Sciatic nerve (tissue), 2 donors: ENCODE measurements at regions not wholly inside any gene's neighbourhood (a gene's known extent, or its start where the extent isn't known, plus 50 kb on each side); places are given as distances from the start of the nearest gene placed in this dataset.
A peak's percentile ranks its signal among the peaks of the same experiment; 100 is the strongest.

Experiments used
- ATAC-seq: fragments of 200-7000 bp; cut with Tn5 transposase; one replicate; pipeline ENCODE4 v1.9.1; 2020; ENCODE audit warnings: mild to moderate bottlenecking, moderate library complexity
- DNase-seq: peaks from one replicate; pipeline ENCODE4 v3.0.0-alpha.2; 2020; ENCODE audit warnings: low spot score
- intact Hi-C: fragments of 100-400 bp; cut with DNase I; formaldehyde crosslinking; loops from one replicate; pipeline ENCODE4 v1.14.2; 2022
- donor health status: DM: no; HTN: no; CAD: no.
- donor health status: DM: no; HTN: no; CAD: no.

DNA sequence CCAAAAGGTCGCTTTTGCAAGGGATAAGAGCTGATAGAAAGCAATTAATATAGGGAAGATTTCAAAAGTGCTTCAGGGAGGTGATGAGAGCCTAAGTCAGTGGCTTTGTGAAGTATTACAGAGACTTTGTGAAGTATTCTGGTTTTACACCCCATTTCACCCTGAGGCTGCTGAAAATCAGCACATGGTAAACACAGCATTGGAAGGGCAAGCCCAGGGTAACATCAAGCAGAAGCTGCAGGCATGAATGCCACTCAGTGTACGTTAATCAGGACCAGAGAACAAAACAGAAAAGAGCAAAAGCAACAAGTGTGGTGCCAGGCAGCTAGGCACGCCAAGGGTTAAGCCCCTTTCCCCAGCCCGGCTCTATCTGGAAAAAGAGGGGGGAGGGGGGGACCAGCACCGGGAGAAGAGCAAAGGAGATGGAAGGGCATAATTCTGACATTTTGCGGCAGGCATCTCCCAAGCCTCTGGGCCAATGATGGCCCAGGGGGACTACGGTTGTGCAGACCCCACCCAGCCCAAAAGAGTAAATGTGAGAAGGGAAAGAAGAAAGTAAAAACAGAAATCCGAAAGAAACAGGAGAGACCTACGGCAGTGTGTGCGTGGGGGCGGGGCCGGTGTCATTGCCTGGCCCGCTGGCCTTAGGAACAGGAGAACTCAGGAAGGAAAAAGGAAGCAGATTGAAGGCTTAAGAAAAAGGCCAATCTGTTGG, 58.9 kb downstream of the DHRS2 start:
- intact Hi-C loops: no loop called here
- DNase-seq: no peak
- ATAC-seq: peak; percentile 71

DNA sequence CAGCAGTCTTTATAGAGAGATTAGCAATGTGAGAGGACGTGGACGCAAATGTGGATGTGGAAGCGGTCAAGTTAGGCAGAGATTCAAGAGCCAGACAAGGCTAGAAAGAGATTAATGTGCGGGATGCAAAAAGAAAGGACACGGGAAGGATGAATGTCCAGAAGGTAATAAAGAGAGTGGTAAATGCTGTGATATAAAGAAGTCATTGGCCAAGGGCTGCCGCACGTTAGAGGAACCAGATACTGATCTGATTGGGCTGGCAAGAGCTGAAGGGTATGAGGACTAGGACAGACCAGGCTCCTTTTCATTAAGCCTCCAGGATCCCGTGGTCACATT, 59.5 kb downstream of the DHRS2 start:
- intact Hi-C loops: no loop called here
- DNase-seq: no peak
- ATAC-seq: no peak

DNA sequence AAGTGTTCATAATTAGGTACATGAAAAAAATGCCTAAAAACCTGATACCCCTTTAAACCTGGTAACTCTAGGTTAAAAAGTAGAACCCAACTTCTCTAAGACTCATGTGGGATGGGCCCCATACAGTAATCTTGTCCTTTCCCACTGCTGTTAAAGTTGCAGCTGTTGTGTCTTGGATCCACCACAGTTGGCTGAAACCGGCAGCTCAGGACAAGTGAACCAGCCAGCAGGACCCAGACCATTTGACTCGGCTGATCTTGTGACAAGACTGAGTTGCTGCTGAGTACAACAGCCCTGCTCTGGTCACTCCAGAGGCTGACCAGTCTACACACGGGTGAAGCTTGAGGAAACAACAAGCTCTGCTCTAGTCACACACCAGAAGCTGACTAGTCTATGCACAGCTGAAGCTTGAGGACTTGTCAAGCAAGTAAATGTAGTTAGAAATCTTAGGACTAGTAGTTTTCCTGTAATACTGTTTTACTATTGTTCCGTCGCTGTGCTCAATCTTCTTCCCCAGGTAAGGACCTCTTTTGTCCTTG, 60.6 kb downstream of the DHRS2 start:
- intact Hi-C loops: no loop called here
- ATAC-seq: no peak
- no peak for DNase-seq

DNA sequence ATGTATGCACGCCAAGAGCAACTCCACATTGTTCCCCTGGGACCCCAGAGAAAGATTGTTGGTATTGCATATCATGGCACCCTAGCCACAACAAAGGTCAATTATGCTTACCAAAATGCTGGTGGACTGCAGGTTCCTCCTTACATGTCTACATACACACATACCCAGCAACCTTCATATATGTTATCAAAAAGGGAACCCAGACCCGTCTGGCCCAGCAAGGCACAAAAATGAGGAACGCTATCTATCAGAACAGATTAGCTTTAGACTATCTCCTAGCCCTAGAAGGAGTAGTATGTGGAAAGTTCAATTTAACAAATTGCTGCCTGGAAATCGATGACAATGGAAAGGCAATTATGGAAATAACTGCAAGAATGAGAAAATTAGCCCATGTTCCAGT, 61.5 kb downstream of the DHRS2 start:
- no peak for DNase-seq
- ATAC-seq: no peak
- intact Hi-C loops: no loop called here

DNA sequence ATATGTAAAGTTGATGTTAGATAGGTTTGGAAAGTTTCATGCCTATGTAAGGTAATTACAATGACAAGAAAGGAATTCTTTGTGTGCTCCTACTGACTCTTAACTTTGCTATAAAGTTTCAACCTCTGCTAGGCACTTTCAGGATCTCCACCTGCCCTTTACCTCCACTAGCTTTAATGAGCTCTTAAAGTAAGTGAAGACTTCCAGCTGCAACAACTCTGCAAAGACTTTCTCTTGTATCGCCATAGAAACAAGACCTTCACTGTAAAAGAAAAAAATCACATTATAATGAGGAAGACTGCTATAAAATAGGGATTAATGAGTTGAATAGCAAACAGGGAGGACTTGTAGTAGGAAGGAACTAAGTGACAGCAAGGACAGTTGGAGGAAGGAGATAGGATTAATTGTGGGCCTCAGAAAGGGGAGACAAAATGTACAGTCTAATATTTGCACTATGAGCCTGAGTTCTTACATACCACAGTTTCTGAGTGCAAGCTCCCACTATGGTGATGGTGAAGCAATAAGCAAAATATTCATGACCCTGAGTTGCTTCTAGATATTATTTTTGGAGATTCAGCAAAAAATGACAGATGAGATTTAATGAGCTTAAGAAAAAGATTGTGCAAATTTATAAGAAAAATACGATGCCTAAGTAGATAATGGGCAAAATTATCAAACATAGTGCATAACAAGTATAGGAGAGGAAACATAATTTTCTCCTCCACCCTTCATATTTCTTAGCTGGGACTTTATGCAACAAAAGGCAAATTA, 66.7 kb downstream of the DHRS2 start:
- no peak for ATAC-seq
- DNase-seq: no peak
- intact Hi-C loops: no loop called here

DNA sequence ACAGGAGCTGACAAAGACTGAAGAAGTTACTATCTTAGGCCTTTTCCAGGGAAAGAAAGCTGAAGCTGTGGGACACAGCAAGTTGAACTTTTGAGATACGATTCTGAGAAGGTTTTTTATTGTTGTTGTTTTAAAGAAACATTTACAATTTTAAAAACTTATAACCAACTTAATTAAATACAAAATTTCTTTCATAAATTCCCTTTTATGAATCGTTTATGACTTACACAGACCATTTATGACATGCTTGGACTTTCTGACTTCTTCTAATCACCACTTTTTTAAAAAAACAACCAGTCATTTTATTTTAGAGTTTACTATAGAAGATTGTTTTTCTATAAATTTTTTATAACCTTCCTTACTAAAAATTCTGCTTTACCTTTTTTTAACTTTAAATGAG, 68.7 kb downstream of the DHRS2 start:
- ATAC-seq: no peak
- intact Hi-C loops: no loop called here
- no peak for DNase-seq

DNA sequence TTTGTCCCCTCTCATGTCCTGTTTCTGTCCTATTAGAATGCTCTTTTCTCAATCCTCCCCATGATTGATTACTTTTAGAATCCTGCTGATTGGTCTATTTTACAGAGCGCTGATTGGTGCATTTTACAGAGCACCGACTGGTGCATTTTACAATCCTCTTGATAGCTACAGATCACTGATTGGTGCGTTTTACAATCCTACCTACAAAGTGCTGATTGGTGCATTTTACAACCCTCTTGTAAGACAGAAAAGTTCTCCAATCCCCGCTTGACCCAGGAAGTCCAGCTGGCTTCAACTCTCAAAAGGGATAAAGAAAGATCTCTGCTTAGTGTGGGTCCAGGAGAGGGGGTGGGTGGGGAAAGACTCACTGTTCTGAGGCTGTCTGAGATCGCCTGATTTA, 71.3 kb downstream of the DHRS2 start:
- ATAC-seq (no peak), DNase-seq (no peak)
- intact Hi-C loops: no loop called here

DNA sequence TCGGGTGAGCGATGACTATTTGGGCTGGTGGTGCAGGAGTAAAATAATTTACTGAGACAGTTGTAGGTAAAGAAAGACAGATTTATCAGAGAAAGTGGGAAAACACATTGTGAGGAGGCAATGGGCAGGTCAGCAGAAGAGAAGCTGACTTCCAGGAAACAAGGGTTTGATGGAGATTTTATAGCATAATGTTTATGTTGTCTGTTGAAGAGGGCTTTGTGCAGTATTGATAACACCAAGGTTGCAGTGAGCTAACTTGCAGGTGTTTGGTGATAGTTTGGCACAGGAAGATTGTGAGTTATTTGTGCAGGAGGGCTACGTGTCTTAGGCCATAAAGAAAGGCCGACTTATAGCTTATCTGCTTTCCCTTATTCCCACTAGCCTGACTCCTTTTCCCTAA, 72.2 kb downstream of the DHRS2 start:
- DNase-seq: no peak
- intact Hi-C loops: no loop called here
- ATAC-seq: no peak

DNA sequence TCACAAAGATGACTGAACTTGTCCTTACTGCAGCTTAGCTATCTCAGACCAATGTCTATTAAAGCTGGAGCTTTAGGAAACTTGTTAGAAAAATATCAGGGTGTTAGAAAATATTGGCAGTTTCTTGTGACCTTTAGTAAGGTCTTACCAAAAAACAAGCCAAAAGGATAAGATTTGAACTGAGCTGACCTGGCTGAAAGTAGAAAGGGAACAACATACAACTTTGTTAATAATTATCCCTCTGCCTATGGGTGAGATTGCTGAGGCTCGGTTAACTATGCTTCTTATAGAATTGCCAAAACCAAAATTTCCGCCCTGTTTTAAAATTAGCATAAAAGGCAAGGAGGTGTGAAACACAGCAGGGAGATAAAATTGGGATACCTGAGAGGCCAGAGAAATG, 73.8 kb downstream of the DHRS2 start:
- no peak for DNase-seq
- no peak for ATAC-seq
- intact Hi-C loops: no loop called here

DNA sequence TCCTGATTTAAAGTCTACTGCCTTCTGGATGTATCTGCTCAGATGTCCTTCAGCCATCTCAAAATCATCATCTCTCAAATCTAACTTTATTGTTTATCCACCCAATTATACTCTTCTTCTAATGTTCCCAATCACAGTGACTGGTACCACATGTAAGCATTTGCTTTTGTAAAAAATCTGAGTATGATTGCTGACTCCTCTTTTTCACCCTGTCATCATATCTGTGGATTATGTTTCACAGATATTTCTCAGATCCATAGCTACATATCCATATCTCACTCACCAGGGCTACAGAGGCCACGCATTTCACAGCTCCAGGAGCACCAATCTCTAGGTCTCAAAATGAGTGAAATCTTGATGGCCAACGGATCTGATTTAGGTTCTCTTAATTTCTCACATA, 76.1 kb downstream of the DHRS2 start:
- intact Hi-C loops: no loop called here
- no peak for ATAC-seq
- DNase-seq: no peak

DNA sequence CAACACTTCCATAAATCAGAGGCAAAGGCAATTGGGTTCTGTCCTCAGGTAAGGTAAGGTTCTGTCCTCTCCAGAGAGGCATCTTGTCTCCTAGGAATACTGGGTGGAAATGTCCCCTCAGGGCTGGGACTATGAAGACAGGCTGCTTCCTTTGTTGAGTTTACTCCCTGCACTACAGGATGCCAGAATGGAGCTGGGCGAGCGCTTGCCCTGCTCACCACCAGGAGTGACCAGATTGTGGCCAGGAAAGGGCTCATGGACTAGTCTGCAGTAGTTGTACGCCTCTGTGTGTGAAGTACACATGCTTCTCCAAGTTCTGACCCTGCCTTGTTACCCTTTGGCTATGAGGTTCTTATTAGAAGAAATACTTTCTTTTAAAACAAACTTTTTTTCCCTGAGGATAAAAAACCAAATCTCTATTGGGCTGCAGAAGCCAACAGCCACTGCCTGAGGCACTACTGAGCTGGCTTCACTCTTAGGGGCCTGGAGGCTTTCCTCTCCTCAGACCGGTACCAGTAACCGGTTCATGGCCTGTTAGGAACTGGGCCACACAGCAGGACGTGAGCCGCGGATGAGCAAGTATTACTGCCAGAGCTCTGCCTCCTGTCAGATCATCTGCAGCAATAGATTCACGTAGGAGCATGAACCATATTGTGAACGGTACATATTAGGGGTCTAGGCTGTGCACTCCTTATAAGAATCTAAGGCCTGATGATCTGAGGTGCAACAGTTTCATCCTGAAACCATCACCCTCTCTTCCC, 83.2 kb downstream of the DHRS2 start:
- no peak for ATAC-seq
- intact Hi-C loops: no loop called here

DNA sequence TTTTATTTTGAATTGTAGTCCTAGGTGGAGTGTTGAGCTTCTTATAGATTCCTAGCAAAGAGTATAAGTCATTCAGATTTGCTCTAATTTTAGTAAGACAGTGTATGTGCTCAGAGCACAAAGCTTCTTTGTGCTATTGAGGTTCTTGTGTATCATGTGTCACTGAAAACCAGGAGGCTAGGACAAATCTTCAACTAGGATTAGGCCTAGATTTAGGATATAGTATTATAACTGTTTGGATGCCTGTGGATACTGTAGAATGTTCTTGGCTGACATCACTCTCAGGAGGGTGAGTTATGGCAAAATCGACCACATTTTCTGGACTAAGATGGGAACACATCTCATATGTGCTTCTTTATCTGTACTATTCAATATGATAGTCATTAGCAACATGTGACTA, 86.5 kb downstream of the DHRS2 start:
- DNase-seq (no peak), ATAC-seq (no peak)
- intact Hi-C loops: no loop called here

More for the DNA sequence above, 83.2 kb downstream of the DHRS2 start:
- no peak for DNase-seq

DNA sequence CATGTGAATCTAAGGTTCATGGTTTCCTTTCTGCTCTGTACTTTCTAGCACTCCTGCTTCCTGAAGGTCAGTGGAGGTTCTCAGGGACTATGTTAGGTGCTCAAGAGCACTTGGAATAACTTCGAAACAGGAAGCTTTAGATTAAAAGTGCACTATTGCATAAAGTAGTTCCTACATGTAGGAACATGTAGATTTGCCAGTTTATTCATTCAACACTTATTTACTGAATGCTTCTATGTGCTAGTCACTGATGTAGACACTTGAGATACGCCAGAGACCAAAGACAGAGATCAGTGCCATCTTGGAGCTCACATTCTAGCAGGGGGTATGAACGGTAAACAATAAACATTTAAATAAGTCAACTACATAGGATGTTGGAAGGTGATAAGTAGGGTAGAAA, 87.7 kb downstream of the DHRS2 start:
- DNase-seq (no peak), ATAC-seq (no peak)
- intact Hi-C loops: no loop called here

DNA sequence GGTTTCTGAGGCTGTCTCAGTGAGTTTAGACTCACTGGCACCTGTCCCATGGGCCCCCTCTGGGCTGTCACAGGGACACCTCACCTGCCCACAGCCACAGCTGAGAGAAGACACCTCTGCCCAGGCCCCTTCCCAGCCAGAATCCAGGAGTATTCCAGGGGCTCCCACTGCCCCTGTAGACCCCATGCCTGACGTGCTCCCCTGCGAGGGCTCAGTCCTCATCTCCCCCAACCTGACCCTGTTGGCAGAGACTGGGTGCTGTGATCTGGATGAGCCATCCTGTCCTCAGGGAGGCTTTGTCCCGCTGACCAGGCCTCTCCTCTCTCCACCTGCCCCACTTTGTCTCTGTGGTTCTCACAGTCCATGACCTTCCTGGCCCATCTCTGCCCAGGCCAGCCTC, 89.4 kb downstream of the DHRS2 start:
- intact Hi-C loops: no loop called here

DNA sequence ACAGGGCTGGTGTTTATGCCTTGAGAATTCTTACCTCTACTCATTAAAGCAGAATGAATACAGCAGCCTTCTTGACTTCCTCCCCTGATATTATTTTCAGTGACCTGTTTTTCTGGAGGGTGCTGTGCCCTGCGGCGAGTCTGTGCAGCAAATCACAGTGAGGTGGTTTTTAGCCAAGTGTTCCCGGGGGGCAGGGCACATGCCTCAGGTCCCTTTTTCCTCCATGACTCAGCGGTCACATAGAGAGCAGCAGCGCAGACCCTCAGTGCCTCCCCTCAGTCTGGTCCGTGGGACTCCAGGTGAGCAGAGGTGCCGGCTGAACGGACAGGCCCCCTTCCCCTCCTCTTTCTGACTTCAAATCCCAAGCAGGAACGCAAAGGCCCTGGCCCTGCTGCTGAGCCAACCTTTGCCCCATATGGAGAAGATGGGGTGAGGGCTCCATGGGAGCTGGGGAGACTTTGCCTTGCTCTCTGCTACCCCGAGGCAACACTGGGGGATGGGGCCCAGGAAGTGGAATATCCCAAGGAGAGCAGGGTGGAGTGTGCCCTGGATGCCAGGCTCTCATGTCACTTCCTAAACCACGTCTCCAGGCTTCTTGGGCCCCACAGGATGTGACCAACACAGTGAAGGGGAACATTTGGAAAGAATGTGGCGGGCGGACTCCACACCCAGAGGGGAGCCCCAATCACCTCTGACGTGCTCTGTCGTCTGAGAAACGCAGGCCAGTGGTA, 90.0 kb downstream of the DHRS2 start:
- no peak for DNase-seq
- no peak for ATAC-seq
- intact Hi-C loops: no loop called here

More for the DNA sequence above, 89.4 kb downstream of the DHRS2 start:
- ATAC-seq (no peak), DNase-seq (no peak)

DNA sequence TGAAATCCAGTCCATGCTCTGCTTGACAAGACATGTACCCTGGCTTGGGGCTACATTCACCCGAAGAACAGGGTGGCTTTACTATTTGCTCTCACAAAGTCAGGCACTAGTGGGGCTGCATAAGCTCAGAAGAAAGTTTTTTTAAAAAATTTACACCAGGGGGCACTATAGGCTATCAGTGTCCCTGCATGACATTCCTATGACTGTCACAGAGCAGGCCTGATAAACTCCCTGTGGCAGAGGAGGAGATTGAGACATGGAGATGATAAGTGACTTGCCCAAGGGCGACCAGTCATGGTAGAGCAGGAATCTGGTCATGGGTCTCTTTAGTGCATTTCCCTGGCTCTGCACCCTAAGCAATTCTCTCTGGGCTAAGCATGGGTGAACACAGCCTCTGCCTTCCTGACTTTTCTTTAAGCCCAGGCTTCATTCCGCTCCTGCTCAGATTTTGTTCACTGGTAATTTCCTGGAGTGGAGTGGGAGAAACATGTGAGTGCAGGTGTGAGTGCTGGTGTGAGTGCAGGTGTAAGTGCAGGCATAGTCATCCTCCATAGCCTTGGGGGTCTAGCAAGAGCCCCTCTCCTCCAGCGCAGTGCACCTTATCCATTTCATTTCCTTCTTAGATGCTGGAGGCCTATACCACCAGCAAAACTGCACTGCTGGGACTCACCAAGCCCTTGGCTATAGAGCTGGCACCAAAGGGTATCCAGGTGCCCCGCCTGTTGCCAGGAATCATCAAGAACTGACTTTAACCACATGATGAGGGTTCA, 91.6 kb downstream of the DHRS2 start:
- DNase-seq (no peak), ATAC-seq (no peak)
- intact Hi-C loops: no loop called here

DNA sequence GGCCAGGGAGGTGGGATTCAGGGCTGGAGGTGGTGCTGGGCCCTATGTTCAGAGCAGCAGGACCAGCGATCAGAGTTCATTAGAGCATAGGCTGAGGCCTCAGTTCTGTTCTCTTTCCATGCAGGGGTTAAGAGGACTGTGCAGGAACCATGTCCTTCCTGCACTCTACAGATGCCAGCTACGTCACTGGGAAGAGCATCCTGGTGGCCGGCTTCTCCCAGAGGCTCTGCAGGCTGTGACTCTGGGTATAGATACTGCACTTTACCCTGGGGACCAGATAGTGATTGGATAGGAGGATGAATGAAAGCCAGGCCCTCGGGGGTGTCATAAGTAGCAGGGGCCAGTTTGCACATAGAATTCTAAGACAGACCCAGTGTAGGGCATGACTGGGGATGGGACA, 92.6 kb downstream of the DHRS2 start:
- no peak for DNase-seq
- no peak for ATAC-seq
- intact Hi-C loops: no loop called here

DNA sequence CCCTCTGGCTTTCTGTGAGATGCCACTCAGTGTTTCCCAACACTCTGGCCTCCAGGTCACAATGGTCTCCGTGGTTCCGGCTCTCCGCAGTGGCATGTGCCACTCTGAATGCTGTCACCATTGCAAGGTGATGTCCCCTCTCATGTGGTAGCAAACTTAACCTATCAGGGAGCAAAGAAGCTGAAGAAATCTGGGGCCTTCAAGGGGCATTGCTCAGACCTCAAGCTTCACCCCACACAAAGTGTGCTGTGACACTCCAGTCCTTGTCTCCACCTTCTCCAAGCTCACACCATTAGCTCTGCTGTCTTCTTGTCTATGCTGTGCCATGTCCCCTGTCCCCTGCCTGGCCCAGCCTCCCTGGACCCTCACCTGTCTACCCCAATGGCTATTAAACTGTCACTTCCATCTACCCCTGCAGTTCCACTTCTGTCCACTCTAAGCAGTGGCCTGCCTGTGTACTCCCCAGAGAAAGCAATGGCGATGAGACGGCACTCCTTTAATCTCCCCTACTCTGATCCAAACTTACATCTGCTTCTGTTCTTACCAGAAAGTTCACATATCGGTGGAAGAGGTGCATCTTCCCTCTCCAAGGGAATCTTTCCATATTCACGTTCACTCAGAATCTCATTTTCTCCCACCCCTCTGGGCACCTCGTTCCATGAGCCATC, 93.7 kb downstream of the DHRS2 start:
- intact Hi-C loops: no loop called here
- DNase-seq: no peak

More for the DNA sequence above, 93.7 kb downstream of the DHRS2 start:
- ATAC-seq: no peak
